HL-60 (cell line): ENCODE measurements at regions not wholly inside any gene's neighbourhood (a gene's known extent, or its start where the extent isn't known, plus 50 kb on each side); places are given as distances from the start of the nearest gene placed in this dataset.

Source experiments
- DNase-seq, 2 experiments: peaks; one replicate each; pipeline ENCODE4 v3.0.0-alpha.2; 2010 to 2020; ENCODE audit warnings: low read depth in 1 of 2, low spot score in 1 of 2
- H3K27ac ChIP-seq: fragments of 250-450 bp; sonication (Bioruptor Pico); replicated peaks from 2 replicates; pipeline ENCODE4 v1.5.1; 2020; ENCODE audit warnings: mild to moderate bottlenecking, moderate library complexity
- H3K27me3 ChIP-seq: fragments of 250-450 bp; sonication (Bioruptor Pico); 2 replicates; pipeline ENCODE4 v1.5.1; 2021; ENCODE audit warnings: mild to moderate bottlenecking, moderate library complexity; ENCODE audit not compliant: insufficient read depth, poor library complexity, severe bottlenecking
- H3K4me3 ChIP-seq: replicated peaks from 2 replicates; pipeline ENCODE4 v1.5.1; 2011; ENCODE audit warnings: mild to moderate bottlenecking, control low read depth, low read length; ENCODE audit not compliant: insufficient read depth
- GABPA ChIP-seq: IDR thresholded peaks from 2 replicates; pipeline ENCODE4 v1.6.1; 2012; ENCODE audit warnings: low read depth
- POLR2AphosphoS5 ChIP-seq: IDR thresholded peaks from 2 replicates; pipeline ENCODE4 v1.6.1; 2012; ENCODE audit warnings: low read depth
- SPI1 ChIP-seq: IDR thresholded peaks from 2 replicates; pipeline ENCODE4 v1.6.1; 2012; ENCODE audit warnings: low read depth, mild to moderate bottlenecking, borderline replicate concordance
- TF ChIP-seq, protein P1 (sequence below): IDR thresholded peaks from 2 replicates; pipeline ENCODE4 v1.6.1; 2012; ENCODE audit warnings: low read depth; ENCODE audit not compliant: insufficient replicate concordance
- TF ChIP-seq, protein P2 (sequence below): IDR thresholded peaks from one replicate; pipeline ENCODE4 v1.5.1; 2011; ENCODE audit warnings: low read length, control low read depth, inconsistent platforms; ENCODE audit not compliant: insufficient read depth

DNA sequence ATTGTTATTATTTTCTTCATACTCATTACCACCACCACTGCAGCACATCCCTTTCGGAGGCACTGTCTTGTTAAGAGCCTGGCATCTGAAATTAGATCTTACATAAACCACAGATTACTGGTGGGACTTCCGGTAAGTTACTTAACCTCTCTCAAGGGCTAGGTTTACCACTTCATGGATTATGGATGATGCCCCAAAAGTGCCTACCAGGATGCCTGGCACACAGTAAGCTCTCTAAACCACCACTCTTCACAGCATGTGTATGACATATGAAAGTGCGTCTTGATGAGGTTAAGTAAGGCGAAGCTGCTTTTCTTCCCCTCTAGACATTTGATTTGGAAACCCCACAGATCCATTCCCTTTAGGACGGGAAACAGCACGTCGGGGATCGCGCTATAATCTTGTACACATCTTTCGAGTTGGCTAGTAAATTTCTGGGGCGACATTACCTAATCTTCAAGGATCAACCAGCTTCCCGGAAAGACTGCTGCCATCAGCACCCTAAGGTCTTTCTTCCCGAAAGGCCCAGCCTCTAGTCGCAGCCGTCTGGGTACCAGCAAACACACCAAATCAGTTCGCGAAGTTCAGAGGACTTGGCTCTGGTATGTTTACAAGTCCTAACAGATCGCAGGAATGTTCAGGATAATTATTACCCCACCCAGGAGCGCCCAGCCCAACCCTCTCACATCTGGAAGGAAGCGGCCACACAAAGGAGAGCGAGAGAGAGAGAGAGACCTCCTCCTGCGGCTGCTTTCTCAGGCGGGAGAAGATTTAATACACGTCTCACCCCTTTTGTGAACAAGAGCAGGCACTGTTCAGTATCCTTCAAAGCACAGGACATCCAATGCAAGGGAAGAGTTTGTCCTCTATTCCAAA lies 155.1 kb upstream of the FRMD4B start:
- Histone ChIP-seq H3K27ac (no peak overlapping the region; the same call in 1 of the 2 replicates), H3K27me3 (no peaks in the 10 kb centered on the region), H3K4me3 (peak overlapping the region; percentile 14)
- no peak for TF ChIP-seq SPI1
- TF ChIP-seq POLR2AphosphoS5, result no peak
- TF ChIP-seq, protein P1, sequence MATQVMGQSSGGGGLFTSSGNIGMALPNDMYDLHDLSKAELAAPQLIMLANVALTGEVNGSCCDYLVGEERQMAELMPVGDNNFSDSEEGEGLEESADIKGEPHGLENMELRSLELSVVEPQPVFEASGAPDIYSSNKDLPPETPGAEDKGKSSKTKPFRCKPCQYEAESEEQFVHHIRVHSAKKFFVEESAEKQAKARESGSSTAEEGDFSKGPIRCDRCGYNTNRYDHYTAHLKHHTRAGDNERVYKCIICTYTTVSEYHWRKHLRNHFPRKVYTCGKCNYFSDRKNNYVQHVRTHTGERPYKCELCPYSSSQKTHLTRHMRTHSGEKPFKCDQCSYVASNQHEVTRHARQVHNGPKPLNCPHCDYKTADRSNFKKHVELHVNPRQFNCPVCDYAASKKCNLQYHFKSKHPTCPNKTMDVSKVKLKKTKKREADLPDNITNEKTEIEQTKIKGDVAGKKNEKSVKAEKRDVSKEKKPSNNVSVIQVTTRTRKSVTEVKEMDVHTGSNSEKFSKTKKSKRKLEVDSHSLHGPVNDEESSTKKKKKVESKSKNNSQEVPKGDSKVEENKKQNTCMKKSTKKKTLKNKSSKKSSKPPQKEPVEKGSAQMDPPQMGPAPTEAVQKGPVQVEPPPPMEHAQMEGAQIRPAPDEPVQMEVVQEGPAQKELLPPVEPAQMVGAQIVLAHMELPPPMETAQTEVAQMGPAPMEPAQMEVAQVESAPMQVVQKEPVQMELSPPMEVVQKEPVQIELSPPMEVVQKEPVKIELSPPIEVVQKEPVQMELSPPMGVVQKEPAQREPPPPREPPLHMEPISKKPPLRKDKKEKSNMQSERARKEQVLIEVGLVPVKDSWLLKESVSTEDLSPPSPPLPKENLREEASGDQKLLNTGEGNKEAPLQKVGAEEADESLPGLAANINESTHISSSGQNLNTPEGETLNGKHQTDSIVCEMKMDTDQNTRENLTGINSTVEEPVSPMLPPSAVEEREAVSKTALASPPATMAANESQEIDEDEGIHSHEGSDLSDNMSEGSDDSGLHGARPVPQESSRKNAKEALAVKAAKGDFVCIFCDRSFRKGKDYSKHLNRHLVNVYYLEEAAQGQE, result no peak
- no peak for TF ChIP-seq GABPA
- TF ChIP-seq, protein P2, sequence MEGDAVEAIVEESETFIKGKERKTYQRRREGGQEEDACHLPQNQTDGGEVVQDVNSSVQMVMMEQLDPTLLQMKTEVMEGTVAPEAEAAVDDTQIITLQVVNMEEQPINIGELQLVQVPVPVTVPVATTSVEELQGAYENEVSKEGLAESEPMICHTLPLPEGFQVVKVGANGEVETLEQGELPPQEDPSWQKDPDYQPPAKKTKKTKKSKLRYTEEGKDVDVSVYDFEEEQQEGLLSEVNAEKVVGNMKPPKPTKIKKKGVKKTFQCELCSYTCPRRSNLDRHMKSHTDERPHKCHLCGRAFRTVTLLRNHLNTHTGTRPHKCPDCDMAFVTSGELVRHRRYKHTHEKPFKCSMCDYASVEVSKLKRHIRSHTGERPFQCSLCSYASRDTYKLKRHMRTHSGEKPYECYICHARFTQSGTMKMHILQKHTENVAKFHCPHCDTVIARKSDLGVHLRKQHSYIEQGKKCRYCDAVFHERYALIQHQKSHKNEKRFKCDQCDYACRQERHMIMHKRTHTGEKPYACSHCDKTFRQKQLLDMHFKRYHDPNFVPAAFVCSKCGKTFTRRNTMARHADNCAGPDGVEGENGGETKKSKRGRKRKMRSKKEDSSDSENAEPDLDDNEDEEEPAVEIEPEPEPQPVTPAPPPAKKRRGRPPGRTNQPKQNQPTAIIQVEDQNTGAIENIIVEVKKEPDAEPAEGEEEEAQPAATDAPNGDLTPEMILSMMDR, result no peak
- DNase-seq, result peak in 1 of 2 experiments; percentile 16

DNA sequence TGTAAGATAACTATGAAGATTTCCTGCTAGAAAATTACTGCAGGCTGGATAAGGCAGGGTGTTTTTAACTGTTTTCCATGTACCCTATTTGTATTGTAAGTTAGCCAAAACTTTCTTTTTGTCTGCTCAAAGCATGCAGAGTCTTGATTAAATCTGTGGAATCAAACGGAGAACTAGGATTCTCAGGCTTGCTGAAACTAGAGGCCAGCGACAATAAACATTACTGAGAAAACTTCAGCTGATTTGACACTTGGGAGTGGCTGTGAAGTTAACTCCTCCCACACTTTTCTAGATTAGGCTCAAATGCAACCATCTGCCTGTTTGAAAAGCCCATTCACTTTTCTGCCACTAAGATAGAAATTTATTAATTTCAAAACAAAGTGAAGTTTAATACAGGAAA lies 153.2 kb upstream of the FRMD4B start:
- TF ChIP-seq POLR2AphosphoS5 (no peak), GABPA (no peak), SPI1 (no peak)
- TF ChIP-seq, protein P1, result no peak
- TF ChIP-seq, protein P2, result no peak
- Histone ChIP-seq H3K27me3 (no peaks in the 10 kb centered on the region), H3K4me3 (no peak overlapping the region), H3K27ac (no peak overlapping the region)
- DNase-seq, result no peak

DNA sequence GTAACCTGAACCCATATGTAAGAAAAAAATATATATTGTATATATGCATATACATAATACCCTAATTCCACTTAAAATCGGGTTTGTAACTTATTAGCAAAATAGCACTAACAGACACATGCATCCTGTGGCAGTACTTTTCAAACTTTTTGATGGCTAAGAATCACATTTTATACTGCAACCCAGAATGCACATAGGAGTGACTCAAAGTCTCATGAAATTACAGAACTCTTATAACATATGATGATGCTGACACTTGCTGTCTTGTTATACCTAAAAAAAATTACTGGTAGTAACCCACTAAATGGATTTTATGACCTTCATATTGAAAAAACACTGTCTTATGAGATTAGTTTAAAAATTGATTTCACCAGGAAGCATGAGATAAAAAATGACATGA lies 152.4 kb upstream of the FRMD4B start:
- TF ChIP-seq GABPA, result no peak
- TF ChIP-seq SPI1, result no peak
- TF ChIP-seq POLR2AphosphoS5, result no peak
- TF ChIP-seq, protein P2, result no peak
- TF ChIP-seq, protein P1, result no peak

More for the DNA sequence above, 152.4 kb upstream of the FRMD4B start:
- H3K27ac ChIP-seq, result no peak overlapping the region
- no peak for DNase-seq
- H3K4me3 ChIP-seq, result no peak overlapping the region
- no peaks in the 10 kb centered on the region for H3K27me3 ChIP-seq
